Ectodermal cell (in vitro differentiated cells): ENCODE measurements at regions not wholly inside any gene's neighbourhood (a gene's known extent, or its start where the extent isn't known, plus 50 kb on each side); places are given as distances from the start of the nearest gene placed in this dataset.

ENCODE experiments used
- H3K27ac ChIP-seq: 2 replicates; pipeline ENCODE4 v1.7.0; 2013; ENCODE audit warnings: mild to moderate bottlenecking, low read depth, low read length; ENCODE audit not compliant: insufficient read depth, poor library complexity, severe bottlenecking
- H3K27me3 ChIP-seq: 2 replicates; pipeline ENCODE4 v1.7.0; 2013; ENCODE audit warnings: mild to moderate bottlenecking, low read length; ENCODE audit not compliant: insufficient read depth, control insufficient read depth, poor library complexity, severe bottlenecking
- H3K36me3 ChIP-seq: one replicate; pipeline ENCODE4 v1.7.0; 2013; ENCODE audit warnings: low read length; ENCODE audit not compliant: control insufficient read depth, insufficient read depth
- H3K4me1 ChIP-seq: one replicate; pipeline ENCODE4 v1.7.0; 2013; ENCODE audit warnings: low read length; ENCODE audit not compliant: control insufficient read depth, insufficient read depth
- H3K4me3 ChIP-seq: 2 replicates; pipeline ENCODE4 v1.7.0; 2013; ENCODE audit warnings: low read depth, low read length, control low read depth; ENCODE audit not compliant: insufficient read depth
- H3K9me3 ChIP-seq: 2 replicates; pipeline ENCODE4 v1.7.0; 2013; ENCODE audit warnings: mild to moderate bottlenecking, low read length, moderate library complexity; ENCODE audit not compliant: control insufficient read depth
- WGBS, 2 experiments: methylation state at CpG; one replicate each; pipeline ENCODE4 v1.1.7; 2013; ENCODE audit warnings: missing lambda C conversion rate in 2 of 2; 5-methylcytosine and 5-hydroxymethylcytosine counted together

DNA sequence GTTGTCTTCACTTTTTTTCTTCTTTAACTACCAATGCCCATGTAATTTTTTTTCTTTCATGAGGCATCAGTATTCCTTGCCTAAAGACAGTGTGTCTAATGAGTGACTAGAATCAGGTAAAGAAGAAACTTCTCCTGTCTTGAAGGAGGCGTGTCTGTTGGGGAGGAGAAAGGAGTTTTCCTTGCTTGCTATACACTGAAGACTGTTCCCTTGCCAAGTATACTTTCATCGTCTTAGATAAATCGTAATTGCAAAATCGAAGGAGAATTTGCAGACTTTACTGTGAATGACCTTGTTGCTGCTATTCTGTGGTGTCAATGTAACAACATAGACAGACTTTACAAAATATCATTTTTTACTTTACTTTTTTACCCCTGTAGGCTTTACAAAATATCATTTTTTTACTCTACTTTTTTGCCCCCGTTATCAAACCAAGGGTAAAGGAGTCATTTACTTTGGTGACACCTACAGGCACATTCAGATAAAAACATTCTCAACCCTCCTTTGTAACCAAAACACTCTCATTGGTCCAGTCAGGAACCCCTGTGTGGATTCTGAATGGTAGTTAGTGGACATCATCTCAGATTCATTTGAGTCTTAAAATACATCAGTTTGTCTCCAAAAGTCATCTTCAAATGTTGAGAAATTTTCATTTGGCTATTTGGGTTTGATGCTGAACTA lies 232.4 kb downstream of the AHR start:
- 85 to 86% methylated on average over 5 of the region's 5 CpGs for WGBS, 2 experiments
- Histone ChIP-seq H3K4me1 (no peaks in the 10 kb centered on the region), H3K27me3 (no peaks in the 10 kb centered on the region), H3K36me3 (no peaks in the 10 kb centered on the region), H3K27ac (no peak overlapping the region), H3K9me3 (no peaks in the 10 kb centered on the region), H3K4me3 (no peak overlapping the region)

DNA sequence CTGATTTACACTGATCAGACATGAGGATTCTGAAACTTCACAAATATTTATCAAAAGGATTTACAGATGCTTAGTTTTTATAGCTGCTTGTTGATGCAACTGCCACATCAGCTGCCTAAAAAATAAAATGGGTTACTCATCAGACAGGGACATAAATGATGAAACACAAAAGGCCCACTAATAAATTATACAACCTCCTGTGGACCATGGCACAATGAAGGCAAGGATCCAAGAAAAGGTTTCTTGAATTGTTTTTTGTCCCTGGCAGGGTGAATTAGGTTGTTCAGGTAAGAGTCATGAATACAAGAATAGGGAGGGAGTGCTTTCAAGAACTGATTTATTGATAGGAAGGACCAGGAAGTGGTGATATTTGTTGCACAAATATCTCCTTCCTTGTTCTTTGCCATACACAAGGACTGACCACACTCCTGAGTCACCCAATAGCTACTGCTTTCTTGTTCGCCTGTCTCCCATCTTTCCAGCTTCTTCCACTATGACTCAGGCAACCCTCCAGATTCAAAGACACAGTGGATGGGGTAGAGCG lies 234.5 kb downstream of the AHR start:
- H3K36me3 ChIP-seq, result no peaks in the 10 kb centered on the region
- H3K9me3 ChIP-seq, result no peaks in the 10 kb centered on the region
- no peak overlapping the region for H3K4me3 ChIP-seq
- no peaks in the 10 kb centered on the region for H3K27me3 ChIP-seq
- 90 to 100% methylated on average over 2 of the region's 2 CpGs for WGBS, 2 experiments
- no peaks in the 10 kb centered on the region for H3K4me1 ChIP-seq
- no peak overlapping the region for H3K27ac ChIP-seq

GRCh38 chr7:17534348-17534747 lies 235.9 kb downstream of the AHR start:
- H3K27me3 ChIP-seq, result no peaks in the 10 kb centered on the region
- 88 to 100% methylated on average over 1 to 2 of the region's 3 CpGs for WGBS, 2 experiments
- no peak overlapping the region for H3K27ac ChIP-seq
- H3K4me1 ChIP-seq, result no peaks in the 10 kb centered on the region
- no peak overlapping the region for H3K4me3 ChIP-seq
- H3K9me3 ChIP-seq, result no peaks in the 10 kb centered on the region
- H3K36me3 ChIP-seq, result no peaks in the 10 kb centered on the region

DNA sequence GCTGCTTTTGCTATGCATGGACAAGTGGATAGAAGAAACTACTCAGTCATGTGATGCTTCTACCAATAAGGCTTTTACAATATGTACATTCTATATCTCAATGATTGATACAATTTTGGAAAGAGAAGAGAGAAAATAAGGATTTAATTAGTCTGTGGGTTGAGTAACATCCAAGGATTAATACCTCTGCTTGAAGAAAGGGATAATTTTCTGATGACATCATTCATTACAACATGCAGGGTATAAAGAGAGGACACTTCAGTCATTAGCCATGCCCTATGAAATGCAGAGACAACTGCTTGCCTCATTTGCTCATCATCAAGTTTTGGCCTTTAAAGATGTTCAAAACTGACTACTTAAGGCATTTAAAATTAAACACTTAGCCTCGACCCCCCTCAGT lies 237.3 kb downstream of the AHR start:
- 67 to 71% methylated on average over 1 of the region's 1 CpG for WGBS, 2 experiments
- no peaks in the 10 kb centered on the region for H3K36me3 ChIP-seq
- no peak overlapping the region for H3K27ac ChIP-seq
- H3K27me3 ChIP-seq, result no peaks in the 10 kb centered on the region
- no peak overlapping the region for H3K4me3 ChIP-seq
- H3K4me1 ChIP-seq, result no peaks in the 10 kb centered on the region
- H3K9me3 ChIP-seq, result no peaks in the 10 kb centered on the region

GRCh38 chr7:17544401-17544800 lies 245.9 kb downstream of the AHR start:
- Histone ChIP-seq H3K9me3 (no peaks in the 10 kb centered on the region), H3K36me3 (no peaks in the 10 kb centered on the region), H3K27me3 (no peaks in the 10 kb centered on the region), H3K4me1 (no peaks in the 10 kb centered on the region), H3K4me3 (no peak overlapping the region), H3K27ac (no peak overlapping the region)
- 92 to 93% methylated on average over 2 of the region's 2 CpGs for WGBS, 2 experiments

- Histone ChIP-seq H3K27ac (no peak overlapping the region), H3K27me3 (no peaks in the 10 kb centered on the region), H3K9me3 (no peaks in the 10 kb centered on the region), H3K36me3 (no peaks in the 10 kb centered on the region), H3K4me3 (no peak overlapping the region), H3K4me1 (no peaks in the 10 kb centered on the region)
These were observed 246.9 kb downstream of the AHR start for GRCh38 chr7:17545348-17545747.

- no peaks in the 10 kb centered on the region for H3K4me1 ChIP-seq
- no peaks in the 10 kb centered on the region for H3K36me3 ChIP-seq
- H3K27me3 ChIP-seq, result no peaks in the 10 kb centered on the region
- 92 to 96% methylated on average over 3 of the region's 3 CpGs for WGBS, 2 experiments
- H3K4me3 ChIP-seq, result no peak overlapping the region
- no peaks in the 10 kb centered on the region for H3K9me3 ChIP-seq
- H3K27ac ChIP-seq, result no peak overlapping the region
These were observed 247.7 kb downstream of the AHR start for GRCh38 chr7:17546189-17546588.

- 93 to 100% methylated on average over 1 of the region's 1 CpG for WGBS, 2 experiments
- Histone ChIP-seq H3K4me1 (no peaks in the 10 kb centered on the region), H3K9me3 (no peaks in the 10 kb centered on the region), H3K36me3 (no peaks in the 10 kb centered on the region), H3K27me3 (no peaks in the 10 kb centered on the region), H3K4me3 (no peak overlapping the region), H3K27ac (no peak overlapping the region)
These were observed 248.1 kb downstream of the AHR start for GRCh38 chr7:17546592-17546991.

DNA sequence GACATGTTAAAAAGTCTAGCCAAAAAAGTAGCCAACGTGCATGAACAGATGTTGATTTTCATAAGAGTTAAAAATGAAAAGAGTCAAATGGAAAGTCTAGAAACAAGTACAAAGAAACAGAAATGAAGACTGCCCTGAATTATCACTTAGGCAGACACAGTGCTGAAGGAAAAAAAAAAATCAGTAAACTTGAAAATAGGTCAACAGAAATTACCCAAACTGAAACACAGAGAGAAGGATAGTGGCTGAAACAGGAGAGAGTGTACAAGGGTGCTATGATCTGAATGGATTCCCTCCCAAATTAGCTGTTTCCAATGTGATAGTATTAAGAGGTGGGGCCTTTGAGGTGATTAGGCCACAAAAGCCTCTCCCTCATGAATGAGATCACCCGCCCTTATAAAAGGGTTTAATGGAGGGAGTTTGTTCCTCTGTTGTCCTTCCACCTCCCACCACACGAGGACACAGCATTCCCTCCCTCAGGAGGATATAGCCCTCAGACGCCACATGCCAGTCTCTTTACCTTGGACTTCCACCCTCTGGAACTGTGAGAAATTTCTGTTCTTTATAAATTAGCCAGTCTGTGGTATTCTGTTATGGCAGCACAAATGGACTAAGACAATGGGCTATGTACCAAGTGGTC lies 249.7 kb downstream of the AHR start:
- Histone ChIP-seq H3K9me3 (no peaks in the 10 kb centered on the region), H3K4me3 (no peak overlapping the region), H3K27ac (no peak overlapping the region), H3K4me1 (no peaks in the 10 kb centered on the region), H3K27me3 (no peaks in the 10 kb centered on the region), H3K36me3 (no peaks in the 10 kb centered on the region)
- 61 to 81% methylated on average over 3 of the region's 4 CpGs for WGBS, 2 experiments

DNA sequence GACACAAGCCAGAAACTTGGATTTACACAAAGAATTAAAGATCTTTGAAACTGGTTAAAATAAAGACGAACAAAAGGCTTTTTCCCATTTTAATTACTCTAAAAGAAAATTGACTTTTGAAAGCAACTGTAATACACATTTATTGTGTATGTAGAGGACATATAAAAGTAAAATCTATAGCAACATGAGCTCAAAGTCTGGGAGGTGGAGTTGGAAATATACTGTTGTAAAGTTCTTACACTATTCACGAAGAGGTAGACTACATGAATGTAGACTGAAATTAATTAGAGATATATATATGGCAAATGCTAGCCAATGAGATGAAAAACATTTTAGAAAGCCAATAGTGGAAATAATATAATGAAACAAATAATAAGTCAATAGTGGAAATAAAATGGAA lies 251.0 kb downstream of the AHR start:
- Histone ChIP-seq H3K4me1 (no peaks in the 10 kb centered on the region), H3K27ac (no peak overlapping the region), H3K36me3 (no peaks in the 10 kb centered on the region), H3K27me3 (no peaks in the 10 kb centered on the region), H3K9me3 (no peaks in the 10 kb centered on the region), H3K4me3 (no peak overlapping the region)
- WGBS, 2 experiments, result 100% methylated on average over 1 of the region's 2 CpGs
